Prostate gland (tissue), 2 donors: ENCODE measurements at regions not wholly inside any gene's neighbourhood (a gene's known extent, or its start where the extent isn't known, plus 50 kb on each side); places are given as distances from the start of the nearest gene placed in this dataset.

ENCODE experiments used
- CTCF ChIP-seq, 4 experiments: fragments of 200-600 bp in 2 of 4; fragments of 450-650 bp in 2 of 4; sonication (generic) in 2 of 4; IDR thresholded peaks; 1 replicate in 3 of 4; 2 replicates in 1 of 4; pipeline ENCODE4 v1.5.1; 2016 to 2019; ENCODE audit warnings: antibody characterized with exemption in 4 of 4, mild to moderate bottlenecking in 2 of 4, moderate library complexity in 2 of 4
- POLR2A ChIP-seq: fragments of 450-650 bp; IDR thresholded peaks from one replicate; pipeline ENCODE4 v1.6.1; 2016; ENCODE audit warnings: antibody characterized with exemption, mild to moderate bottlenecking

GRCh38 chr14:22418631-22419030 is 170.4 kb downstream of the DAD1 start:
- TF ChIP-seq CTCF (IDR thresholded peaks at IDR 0.05) = no peak
- no peak for TF ChIP-seq POLR2A
